ENCODE measurements at regions not wholly inside any gene's neighbourhood (a gene's known extent, or its start where the extent isn't known, plus 50 kb on each side); places are given as distances from the start of the nearest gene placed in this dataset.

DNA sequence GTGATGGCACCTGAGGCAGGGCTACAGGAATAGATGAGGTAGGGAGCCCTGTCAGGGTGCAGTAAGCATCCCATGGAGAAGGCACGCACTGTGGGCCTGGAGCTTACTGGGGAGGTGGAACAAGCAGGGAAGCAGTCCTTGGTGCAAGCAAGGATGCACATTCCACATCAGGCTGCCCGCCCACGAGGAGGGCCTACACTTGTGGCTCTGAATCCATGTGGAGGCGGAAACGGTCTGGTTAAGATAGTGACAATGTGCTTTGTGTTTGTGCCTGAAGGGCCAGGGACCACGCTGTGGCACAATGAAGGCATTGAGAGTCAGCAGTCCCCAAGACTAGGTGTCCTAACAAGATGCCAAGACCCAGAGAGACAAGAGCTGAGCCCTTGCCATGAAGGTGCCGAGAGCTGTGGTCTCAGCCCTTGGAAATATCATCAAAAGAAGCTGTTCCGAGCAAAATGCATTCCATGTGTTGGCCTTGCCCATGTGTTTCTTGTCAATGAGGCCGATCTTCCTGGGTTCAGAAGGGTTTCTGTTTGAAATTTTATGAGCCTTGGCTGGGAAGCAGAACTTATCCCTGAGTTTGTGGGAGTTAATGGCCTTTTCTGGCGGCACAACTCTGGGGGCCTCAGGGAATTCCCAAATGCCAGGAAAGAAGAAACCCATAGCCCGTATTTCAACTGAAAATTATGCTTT lies 111.9 kb downstream of the NGF start:
- TF ChIP-seq, protein P1, sequence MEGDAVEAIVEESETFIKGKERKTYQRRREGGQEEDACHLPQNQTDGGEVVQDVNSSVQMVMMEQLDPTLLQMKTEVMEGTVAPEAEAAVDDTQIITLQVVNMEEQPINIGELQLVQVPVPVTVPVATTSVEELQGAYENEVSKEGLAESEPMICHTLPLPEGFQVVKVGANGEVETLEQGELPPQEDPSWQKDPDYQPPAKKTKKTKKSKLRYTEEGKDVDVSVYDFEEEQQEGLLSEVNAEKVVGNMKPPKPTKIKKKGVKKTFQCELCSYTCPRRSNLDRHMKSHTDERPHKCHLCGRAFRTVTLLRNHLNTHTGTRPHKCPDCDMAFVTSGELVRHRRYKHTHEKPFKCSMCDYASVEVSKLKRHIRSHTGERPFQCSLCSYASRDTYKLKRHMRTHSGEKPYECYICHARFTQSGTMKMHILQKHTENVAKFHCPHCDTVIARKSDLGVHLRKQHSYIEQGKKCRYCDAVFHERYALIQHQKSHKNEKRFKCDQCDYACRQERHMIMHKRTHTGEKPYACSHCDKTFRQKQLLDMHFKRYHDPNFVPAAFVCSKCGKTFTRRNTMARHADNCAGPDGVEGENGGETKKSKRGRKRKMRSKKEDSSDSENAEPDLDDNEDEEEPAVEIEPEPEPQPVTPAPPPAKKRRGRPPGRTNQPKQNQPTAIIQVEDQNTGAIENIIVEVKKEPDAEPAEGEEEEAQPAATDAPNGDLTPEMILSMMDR (IDR thresholded peaks at IDR 0.05) = no peak
- no peak for TF ChIP-seq POLR2A (IDR thresholded peaks at IDR 0.05)
